GM12892 (cell line): ENCODE measurements at regions not wholly inside any gene's neighbourhood (a gene's known extent, or its start where the extent isn't known, plus 50 kb on each side); places are given as distances from the start of the nearest gene placed in this dataset.
"Not testable (repeated sequence)": the region's sequence is repeated elsewhere in the genome, so short reads cannot be mapped to it uniquely, and the experiment has no call there.

Source experiments
- DNase-seq: peaks from one replicate; pipeline ENCODE4 v3.0.0; 2011; ENCODE audit not compliant: insufficient read length
- FAIRE-seq: peaks from 2 replicates; lab custom pipeline; 2011; peaks lifted over from hg19 to GRCh38; lab: Jason Lieb, UNC
- POLR2A ChIP-seq: IDR thresholded peaks from 2 replicates; pipeline ENCODE4 v1.6.1; 2011; ENCODE audit warnings: low read depth, low read length, control low read depth
- POLR2AphosphoS5 ChIP-seq: IDR thresholded peaks from 2 replicates; pipeline ENCODE4 v1.6.1; 2011; ENCODE audit warnings: low read depth, low read length, control low read depth
- TAF1 ChIP-seq: IDR thresholded peaks from 2 replicates; pipeline ENCODE4 v1.6.1; 2011; ENCODE audit warnings: low read depth, mild to moderate bottlenecking, control low read depth, low read length, borderline replicate concordance

GRCh38 chr5:66361070-66361469, 217.0 kb downstream of the SREK1 start:
- FAIRE-seq (no peak), DNase-seq (no peak)
- TF ChIP-seq TAF1 (no peak), POLR2A (no peak), POLR2AphosphoS5 (no peak)

- DNase-seq (no peak), FAIRE-seq (no peak)
- TF ChIP-seq POLR2AphosphoS5 (no peak), TAF1 (no peak), POLR2A (no peak)
Observed at GRCh38 chr5:66362046-66362445, 217.9 kb downstream of the SREK1 start.

GRCh38 chr5:66362687-66363086, 218.6 kb downstream of the SREK1 start:
- DNase-seq (no peak), FAIRE-seq (no peak)

GRCh38 chr5:66363097-66363496, 219.0 kb downstream of the SREK1 start:
- DNase-seq, result no peak
- no peak for FAIRE-seq
- no peak for TF ChIP-seq POLR2AphosphoS5
- TF ChIP-seq POLR2A, result no peak
- no peak for TF ChIP-seq TAF1

More at GRCh38 chr5:66362687-66363086, 218.6 kb downstream of the SREK1 start:
- no peak for TF ChIP-seq POLR2A
- no peak for TF ChIP-seq TAF1
- no peak for TF ChIP-seq POLR2AphosphoS5

GRCh38 chr5:66364186-66364585, 220.1 kb downstream of the SREK1 start:
- FAIRE-seq, result no peak
- DNase-seq, result no peak

GRCh38 chr5:66365981-66366380, 221.9 kb downstream of the SREK1 start:
- DNase-seq, result no peak
- no peak for TF ChIP-seq POLR2A
- no peak for TF ChIP-seq POLR2AphosphoS5
- no peak for TF ChIP-seq TAF1
- FAIRE-seq, result no peak

More at GRCh38 chr5:66364186-66364585, 220.1 kb downstream of the SREK1 start:
- no peak for TF ChIP-seq POLR2AphosphoS5
- no peak for TF ChIP-seq TAF1
- no peak for TF ChIP-seq POLR2A

GRCh38 chr5:66367814-66368541, 223.9 kb downstream of the SREK1 start:
- FAIRE-seq (no peak), DNase-seq (no peak)
- TF ChIP-seq POLR2AphosphoS5 (no peak), TAF1 (no peak), POLR2A (no peak)

- DNase-seq, result no peak
- TF ChIP-seq POLR2A (no peak), TAF1 (no peak), POLR2AphosphoS5 (no peak)
- no peak for FAIRE-seq
Observed at GRCh38 chr5:66368811-66369210, 224.7 kb downstream of the SREK1 start.

GRCh38 chr5:66377747-66378146, 218.4 kb upstream of the MAST4 start:
- FAIRE-seq, result no peak
- no peak for TF ChIP-seq TAF1
- TF ChIP-seq POLR2A, result no peak
- no peak for TF ChIP-seq POLR2AphosphoS5
- no peak for DNase-seq

- no peak for TF ChIP-seq POLR2AphosphoS5
- TF ChIP-seq POLR2A, result no peak
- no peak for TF ChIP-seq TAF1
- DNase-seq, result no peak
- no peak for FAIRE-seq
Observed at GRCh38 chr5:66378407-66378806, 217.8 kb upstream of the MAST4 start.

- TF ChIP-seq POLR2A (no peak), POLR2AphosphoS5 (no peak), TAF1 (no peak)
- DNase-seq (no peak), FAIRE-seq (no peak)
Observed at GRCh38 chr5:66382152-66382551, 214.0 kb upstream of the MAST4 start.

- DNase-seq, FAIRE-seq: not testable (repeated sequence)
Observed at GRCh38 chr5:66405145-66405544, 191.0 kb upstream of the MAST4 start.

- FAIRE-seq (no peak), DNase-seq (no peak)
- no peak for TF ChIP-seq TAF1
- no peak for TF ChIP-seq POLR2AphosphoS5
- no peak for TF ChIP-seq POLR2A
Observed at GRCh38 chr5:66406761-66407336, 189.3 kb upstream of the MAST4 start.
